ENCODE measurements at regions not wholly inside any gene's neighbourhood (a gene's known extent, or its start where the extent isn't known, plus 50 kb on each side); places are given as distances from the start of the nearest gene placed in this dataset.

DNA sequence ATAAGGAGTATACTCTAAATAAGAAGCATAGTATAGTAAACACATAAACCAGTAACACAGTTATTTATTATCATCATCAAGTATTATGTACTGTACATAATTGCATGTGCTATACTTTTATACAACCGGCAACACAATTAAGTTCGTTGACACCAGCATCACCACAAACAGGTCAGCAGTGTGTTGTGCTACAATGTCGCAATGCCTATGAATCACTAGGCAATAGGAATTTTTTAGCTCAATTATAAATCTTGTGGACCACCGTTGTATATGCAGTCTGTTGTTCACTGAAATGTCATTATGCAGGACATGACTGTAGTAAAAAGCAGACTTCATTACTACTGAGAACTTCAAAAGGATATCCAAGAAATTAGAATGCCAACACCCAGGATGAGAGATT is 177.0 kb downstream of the PDCD6IP start:
- Histone ChIP-seq H3K4me3 (no peak overlapping the region), H4K20me1 (ENCODE audit: insufficient read depth) (no peaks in the 10 kb centered on the region), H3K9me2 (ENCODE audit: insufficient read depth) (no peaks in the 10 kb centered on the region), H3K27ac (no peak overlapping the region), H3K79me2 (ENCODE audit: low read depth) (no peaks in the 10 kb centered on the region), H3K4me2 (no peak overlapping the region), H3F3A (ENCODE audit: insufficient read depth, low read depth) (no peaks in the 10 kb centered on the region), H2AFZ (no peak overlapping the region), H3K27me3 (ENCODE audit: insufficient read depth, low read depth) (no peaks in the 10 kb centered on the region), H3K4me1 (replicated peaks; ENCODE audit: insufficient read depth) (no peaks in the 10 kb centered on the region), H3K9me3 (ENCODE audit: insufficient read depth, low read depth) (no peaks in the 10 kb centered on the region), H3K36me3 (ENCODE audit: low read depth) (no peaks in the 10 kb centered on the region)
- TF ChIP-seq, protein P1, sequence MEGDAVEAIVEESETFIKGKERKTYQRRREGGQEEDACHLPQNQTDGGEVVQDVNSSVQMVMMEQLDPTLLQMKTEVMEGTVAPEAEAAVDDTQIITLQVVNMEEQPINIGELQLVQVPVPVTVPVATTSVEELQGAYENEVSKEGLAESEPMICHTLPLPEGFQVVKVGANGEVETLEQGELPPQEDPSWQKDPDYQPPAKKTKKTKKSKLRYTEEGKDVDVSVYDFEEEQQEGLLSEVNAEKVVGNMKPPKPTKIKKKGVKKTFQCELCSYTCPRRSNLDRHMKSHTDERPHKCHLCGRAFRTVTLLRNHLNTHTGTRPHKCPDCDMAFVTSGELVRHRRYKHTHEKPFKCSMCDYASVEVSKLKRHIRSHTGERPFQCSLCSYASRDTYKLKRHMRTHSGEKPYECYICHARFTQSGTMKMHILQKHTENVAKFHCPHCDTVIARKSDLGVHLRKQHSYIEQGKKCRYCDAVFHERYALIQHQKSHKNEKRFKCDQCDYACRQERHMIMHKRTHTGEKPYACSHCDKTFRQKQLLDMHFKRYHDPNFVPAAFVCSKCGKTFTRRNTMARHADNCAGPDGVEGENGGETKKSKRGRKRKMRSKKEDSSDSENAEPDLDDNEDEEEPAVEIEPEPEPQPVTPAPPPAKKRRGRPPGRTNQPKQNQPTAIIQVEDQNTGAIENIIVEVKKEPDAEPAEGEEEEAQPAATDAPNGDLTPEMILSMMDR (conservative IDR thresholded peaks at IDR 0.05) = no peak
- no peak for TF ChIP-seq EZH2 (IDR thresholded peaks at IDR 0.05; ENCODE audit: low read depth)
- no peak for DNase-seq
- intact Hi-C loops (cut with micrococcal nuclease; ENCODE audit: unreplicated experiment) = no loop called here
- POLR2A ChIA-PET (ENCODE audit: unreplicated experiment) = no interaction called here
- CTCF ChIA-PET = no interaction called here
- no TSS peak for BruUV-seq (replicated peaks)

DNA sequence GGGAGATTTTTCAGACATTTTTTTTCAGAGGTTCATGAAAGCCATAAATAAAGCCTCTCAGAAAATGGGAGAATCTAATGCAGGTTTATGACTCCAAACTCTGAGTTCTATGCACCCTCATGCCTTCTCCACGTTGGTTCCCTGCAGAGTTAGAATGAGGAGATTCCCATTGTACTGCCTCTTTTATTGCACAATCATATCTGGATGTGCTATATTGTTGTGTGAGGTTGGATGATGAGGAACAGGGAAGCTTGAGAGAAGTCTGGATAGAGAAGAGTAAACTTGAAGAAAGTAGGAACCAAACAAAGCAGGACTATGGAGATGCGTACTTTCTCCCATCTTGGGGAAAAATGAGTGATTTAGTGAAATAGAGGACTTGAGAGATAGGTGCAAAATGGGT is 178.8 kb downstream of the PDCD6IP start:
- POLR2A ChIA-PET (ENCODE audit: unreplicated experiment) = no interaction called here
- H4K20me1 ChIP-seq (ENCODE audit: insufficient read depth) = no peaks in the 10 kb centered on the region
- no peak overlapping the region for H2AFZ ChIP-seq
- H3K9me2 ChIP-seq (ENCODE audit: insufficient read depth) = no peaks in the 10 kb centered on the region
- CTCF ChIA-PET = no interaction called here
- no peaks in the 10 kb centered on the region for H3K36me3 ChIP-seq (ENCODE audit: low read depth)
- H3K4me3 ChIP-seq = no peak overlapping the region
- H3K9me3 ChIP-seq (ENCODE audit: insufficient read depth, low read depth) = no peaks in the 10 kb centered on the region
- H3K79me2 ChIP-seq (ENCODE audit: low read depth) = no peaks in the 10 kb centered on the region
- no TSS peak for BruUV-seq (replicated peaks)
- no peaks in the 10 kb centered on the region for H3K27me3 ChIP-seq (ENCODE audit: insufficient read depth, low read depth)
- no peak overlapping the region for H3K4me2 ChIP-seq
- H3F3A ChIP-seq (ENCODE audit: insufficient read depth, low read depth) = no peaks in the 10 kb centered on the region
- no peak for DNase-seq
- H3K4me1 ChIP-seq (replicated peaks; ENCODE audit: insufficient read depth) = no peaks in the 10 kb centered on the region
- intact Hi-C loops (cut with micrococcal nuclease; ENCODE audit: unreplicated experiment) = no loop called here
- H3K27ac ChIP-seq = no peak overlapping the region
- TF ChIP-seq, protein P1 (conservative IDR thresholded peaks at IDR 0.05) = no peak
- TF ChIP-seq EZH2 (IDR thresholded peaks at IDR 0.05; ENCODE audit: low read depth) = no peak

DNA sequence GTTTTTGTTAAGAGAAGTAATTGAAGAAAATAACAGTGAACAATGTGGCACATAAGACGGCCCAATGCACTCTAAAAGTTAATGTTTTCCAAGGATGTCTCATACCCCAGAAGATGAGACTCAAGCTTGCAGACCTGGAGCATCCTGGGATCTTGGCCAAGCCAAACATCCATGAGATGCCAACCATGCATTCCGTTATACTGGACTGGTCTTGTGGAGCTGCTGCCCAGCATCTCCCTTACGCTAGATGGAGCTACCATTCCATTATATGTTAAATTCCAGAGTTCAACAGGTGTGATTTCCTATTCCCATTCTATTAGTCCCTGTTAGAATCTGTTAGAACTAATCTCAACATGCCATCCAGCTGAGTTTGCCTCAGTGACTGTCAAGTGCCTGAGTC is 181.8 kb downstream of the PDCD6IP start:
- Histone ChIP-seq H4K20me1 (ENCODE audit: insufficient read depth) (no peaks in the 10 kb centered on the region), H3K36me3 (ENCODE audit: low read depth) (no peaks in the 10 kb centered on the region), H3K4me3 (no peak overlapping the region), H3F3A (ENCODE audit: insufficient read depth, low read depth) (no peaks in the 10 kb centered on the region), H3K27me3 (ENCODE audit: insufficient read depth, low read depth) (no peaks in the 10 kb centered on the region), H3K9me2 (ENCODE audit: insufficient read depth) (no peaks in the 10 kb centered on the region), H3K4me2 (no peak overlapping the region), H3K27ac (no peak overlapping the region), H3K4me1 (replicated peaks; ENCODE audit: insufficient read depth) (no peaks in the 10 kb centered on the region), H2AFZ (no peak overlapping the region), H3K9me3 (ENCODE audit: insufficient read depth, low read depth) (no peaks in the 10 kb centered on the region), H3K79me2 (ENCODE audit: low read depth) (no peaks in the 10 kb centered on the region)
- POLR2A ChIA-PET (ENCODE audit: unreplicated experiment) = no interaction called here
- DNase-seq = no peak
- intact Hi-C loops (cut with micrococcal nuclease; ENCODE audit: unreplicated experiment) = loop anchor here (2.0 to 10.0 kb wide), 2 partner anchors 705 to 1925 kb away; no protein-coding TSS in a partner anchor
- CTCF ChIA-PET = interaction anchor here (1.7 kb wide), 1 partner anchor 704 kb away, joined by 5 read pairs; no protein-coding TSS in a partner anchor
- no TSS peak for BruUV-seq (replicated peaks)
- TF ChIP-seq EZH2 (IDR thresholded peaks at IDR 0.05; ENCODE audit: low read depth) = no peak
- TF ChIP-seq, protein P1 (conservative IDR thresholded peaks at IDR 0.05) = peak; percentile 56
